ENCODE measurements at regions not wholly inside any gene's neighbourhood (a gene's known extent, or its start where the extent isn't known, plus 50 kb on each side); places are given as distances from the start of the nearest gene placed in this dataset.

GRCh38 chr2:120595739-120596138 is 139.9 kb upstream of the GLI2 start:
- TF ChIP-seq POLR2A (IDR thresholded peaks at IDR 0.05): no peak
- TF ChIP-seq CTCF (IDR thresholded peaks at IDR 0.05): no peak
